ENCODE measurements at regions not wholly inside any gene's neighbourhood (a gene's known extent, or its start where the extent isn't known, plus 50 kb on each side); places are given as distances from the start of the nearest gene placed in this dataset.
"Not testable (repeated sequence)": the region's sequence is repeated elsewhere in the genome, so short reads cannot be mapped to it uniquely, and the experiment has no call there.

GRCh38 chr5:56377573-56377972, 144.4 kb upstream of the ANKRD55 start:
- H3K4me3 ChIP-seq = no peak overlapping the region
- H3K27ac ChIP-seq = no peak overlapping the region
- intact Hi-C loops (cut with DNase I) = no loop called here
- peaks cover 3% of the 10 kb centered on the region for H3K9me3 ChIP-seq
- DNase-seq = no peak
- ATAC-seq = no peak
- no peaks in the 10 kb centered on the region for H3K27me3 ChIP-seq (ENCODE audit: insufficient read depth in 3 of 3, low read length in 2 of 3)
- no peak for TF ChIP-seq CTCF (IDR thresholded peaks at IDR 0.05)
- H3K4me1 ChIP-seq = no peaks in the 10 kb centered on the region
- H3K36me3 ChIP-seq (ENCODE audit: insufficient read depth in 1 of 2, low read depth in 1 of 2) = no peaks in the 10 kb centered on the region

GRCh38 chr5:56376128-56376527, 143.0 kb upstream of the ANKRD55 start:
- ATAC-seq (no peak), DNase-seq (no peak)
- WGBS, 3 donors = 93 to 97% (median 94%) methylated on average over 2 of the region's 2 CpGs
- no peaks in the 10 kb centered on the region for H3K4me1 ChIP-seq
- intact Hi-C loops (cut with DNase I) = no loop called here
- H3K27me3 ChIP-seq (ENCODE audit: insufficient read depth in 3 of 3, low read length in 2 of 3) = no peaks in the 10 kb centered on the region
- peaks cover 3% of the 10 kb centered on the region for H3K9me3 ChIP-seq
- H3K4me3 ChIP-seq = no peak overlapping the region
- H3K36me3 ChIP-seq (ENCODE audit: insufficient read depth in 1 of 2, low read depth in 1 of 2) = no peaks in the 10 kb centered on the region
- H3K27ac ChIP-seq = no peak overlapping the region
- no peak for TF ChIP-seq CTCF (IDR thresholded peaks at IDR 0.05)

- 17 to 25% (median 19%) methylated on average over 5 of the region's 5 CpGs for WGBS, 3 donors
- no peak for ATAC-seq
- Histone ChIP-seq H3K27ac (no peak overlapping the region), H3K4me3 (no peak overlapping the region), H3K36me3 (ENCODE audit: insufficient read depth in 1 of 2, low read depth in 1 of 2) (no peaks in the 10 kb centered on the region), H3K4me1 (no peaks in the 10 kb centered on the region), H3K27me3 (ENCODE audit: insufficient read depth in 3 of 3, low read length in 2 of 3) (no peaks in the 10 kb centered on the region), H3K9me3 (peaks cover 3% of the 10 kb centered on the region)
- DNase-seq = no peak
- TF ChIP-seq CTCF (IDR thresholded peaks at IDR 0.05) = no peak
- intact Hi-C loops (cut with DNase I) = no loop called here
These were observed 141.9 kb upstream of the ANKRD55 start for GRCh38 chr5:56375011-56375410.

GRCh38 chr5:56372491-56372890, 139.4 kb upstream of the ANKRD55 start:
- H3K4me1 ChIP-seq; H3K9me3 ChIP-seq; ATAC-seq; H3K36me3 ChIP-seq (ENCODE audit: insufficient read depth in 1 of 2, low read depth in 1 of 2); intact Hi-C loops (cut with DNase I); H3K4me3 ChIP-seq; DNase-seq; H3K27ac ChIP-seq; H3K27me3 ChIP-seq (ENCODE audit: insufficient read depth in 3 of 3, low read length in 2 of 3): not testable (repeated sequence)
- WGBS, 3 donors = 90 to 100% (median 95%) methylated on average over 1 to 27 of the region's 31 CpGs

GRCh38 chr5:56369361-56369811, 136.3 kb upstream of the ANKRD55 start:
- TF ChIP-seq CTCF (IDR thresholded peaks at IDR 0.05) = no peak
- Histone ChIP-seq H3K36me3 (ENCODE audit: insufficient read depth in 1 of 2, low read depth in 1 of 2) (no peaks in the 10 kb centered on the region), H3K4me1 (no peaks in the 10 kb centered on the region), H3K27me3 (ENCODE audit: insufficient read depth in 3 of 3, low read length in 2 of 3) (no peaks in the 10 kb centered on the region), H3K4me3 (no peak overlapping the region), H3K27ac (no peak overlapping the region), H3K9me3 (no peaks in the 10 kb centered on the region)
- no peak for ATAC-seq
- DNase-seq = no peak
- WGBS, 3 donors = 90 to 96% (median 90%) methylated on average over 3 of the region's 3 CpGs
- intact Hi-C loops (cut with DNase I) = no loop called here

Measured in psoas muscle (tissue), 7 donors.